Gastrocnemius medialis (tissue), 4 donors: ENCODE measurements at regions not wholly inside any gene's neighbourhood (a gene's known extent, or its start where the extent isn't known, plus 50 kb on each side); places are given as distances from the start of the nearest gene placed in this dataset.

Source experiments
- ATAC-seq, 2 donors: fragments of 150-250 bp; one replicate each; pipeline ENCODE4 v1.9.1; 2016
- DNase-seq, 2 donors: peaks; one replicate each; pipeline ENCODE4 v3.0.0-alpha.2; 2019
- H3K27ac ChIP-seq, 4 donors: fragments of 200-600 bp; sonication (generic); 1 replicate in 1 of 4; 2 replicates in 3 of 4; pipeline ENCODE4 v1.5.1; 2016 to 2018; ENCODE audit warnings: mild to moderate bottlenecking in 2 of 4, moderate library complexity in 1 of 4
- H3K27me3 ChIP-seq, 3 donors: fragments of 200-600 bp; sonication (generic) in 2 of 3; 1 replicate in 1 of 3; 2 replicates in 2 of 3; pipeline versions ENCODE4 v1.5.1 to v1.6.0; 2016 to 2019; ENCODE audit warnings: mild to moderate bottlenecking in 1 of 3, moderate library complexity in 1 of 3
- H3K36me3 ChIP-seq, 2 donors: fragments of 200-600 bp; sonication (generic) in 1 of 2; one replicate each; pipeline ENCODE4 v1.5.1; 2017 to 2018
- H3K4me1 ChIP-seq, 2 donors: fragments of 200-600 bp; sonication (generic) in 1 of 2; one replicate each; pipeline ENCODE4 v1.5.1; 2016 to 2017; ENCODE audit warnings: mild to moderate bottlenecking in 2 of 2
- H3K4me3 ChIP-seq, 4 donors: fragments of 200-600 bp; sonication (generic) in 3 of 4; 1 replicate in 1 of 4; 2 replicates in 3 of 4; pipeline ENCODE4 v1.5.1; 2016 to 2019; ENCODE audit warnings: mild to moderate bottlenecking in 2 of 4
- H3K9me3 ChIP-seq, 3 donors: fragments of 200-600 bp; sonication (generic) in 2 of 3; 1 replicate in 1 of 3; 2 replicates in 2 of 3; pipeline ENCODE4 v1.5.1; 2016 to 2019
- POLR2A ChIP-seq, 2 donors: fragments of 450-650 bp; IDR thresholded peaks; one replicate each; pipeline ENCODE4 v1.6.1; 2017; ENCODE audit warnings: antibody characterized with exemption in 2 of 2, mild to moderate bottlenecking in 2 of 2, moderate library complexity in 2 of 2
- in situ Hi-C, 4 donors: fragments of 200-750 bp; cut with MboI; loops; one replicate each; pipeline versions ENCODE4 v1.15.0 to v1.8.0; 2017; ENCODE audit warnings: low sequenced_read_pairs in 4 of 4
- intact Hi-C: fragments of 100-400 bp; cut with DNase I; formaldehyde crosslinking; loops from one replicate; pipeline ENCODE4 v1.15.1; 2023; ENCODE audit warnings: low total_unique reads
- TF ChIP-seq, protein P1 (sequence below), 5 experiments: fragments of 450-650 bp in 3 of 5; fragments of 200-600 bp in 2 of 5; sonication (generic) in 2 of 5; IDR thresholded peaks in 4 of 5; conservative IDR thresholded peaks in 1 of 5; 1 replicate in 4 of 5; 2 replicates in 1 of 5; pipeline ENCODE4 v1.5.1; 2016 to 2019; ENCODE audit warnings: antibody characterized with exemption in 5 of 5, mild to moderate bottlenecking in 3 of 5, moderate library complexity in 3 of 5

DNA sequence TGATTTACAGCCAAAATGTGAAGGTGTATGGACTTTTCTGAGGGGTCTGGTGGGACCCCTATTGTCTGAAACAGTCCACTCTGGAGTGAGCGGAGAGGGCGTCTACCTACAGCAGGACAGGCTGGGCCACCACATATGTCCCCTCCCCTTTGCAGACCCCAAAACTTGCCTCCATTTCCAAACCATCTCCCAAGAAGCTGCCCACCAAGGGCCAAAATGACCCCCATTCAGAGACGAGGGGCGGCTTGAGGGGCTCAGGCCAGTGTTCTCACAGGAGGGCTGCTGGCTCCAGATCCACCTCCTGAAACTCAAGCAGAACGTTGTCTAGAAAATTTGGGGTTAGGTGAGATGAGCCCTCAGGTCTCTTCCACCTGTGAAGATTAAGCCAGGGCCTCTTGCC lies 161.1 kb upstream of the SALL3 start:
- no peak for TF ChIP-seq POLR2A (IDR thresholded peaks at IDR 0.05)
- TF ChIP-seq, protein P1, sequence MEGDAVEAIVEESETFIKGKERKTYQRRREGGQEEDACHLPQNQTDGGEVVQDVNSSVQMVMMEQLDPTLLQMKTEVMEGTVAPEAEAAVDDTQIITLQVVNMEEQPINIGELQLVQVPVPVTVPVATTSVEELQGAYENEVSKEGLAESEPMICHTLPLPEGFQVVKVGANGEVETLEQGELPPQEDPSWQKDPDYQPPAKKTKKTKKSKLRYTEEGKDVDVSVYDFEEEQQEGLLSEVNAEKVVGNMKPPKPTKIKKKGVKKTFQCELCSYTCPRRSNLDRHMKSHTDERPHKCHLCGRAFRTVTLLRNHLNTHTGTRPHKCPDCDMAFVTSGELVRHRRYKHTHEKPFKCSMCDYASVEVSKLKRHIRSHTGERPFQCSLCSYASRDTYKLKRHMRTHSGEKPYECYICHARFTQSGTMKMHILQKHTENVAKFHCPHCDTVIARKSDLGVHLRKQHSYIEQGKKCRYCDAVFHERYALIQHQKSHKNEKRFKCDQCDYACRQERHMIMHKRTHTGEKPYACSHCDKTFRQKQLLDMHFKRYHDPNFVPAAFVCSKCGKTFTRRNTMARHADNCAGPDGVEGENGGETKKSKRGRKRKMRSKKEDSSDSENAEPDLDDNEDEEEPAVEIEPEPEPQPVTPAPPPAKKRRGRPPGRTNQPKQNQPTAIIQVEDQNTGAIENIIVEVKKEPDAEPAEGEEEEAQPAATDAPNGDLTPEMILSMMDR (IDR thresholded peaks at IDR 0.05 in 4 of 5, conservative IDR thresholded peaks at IDR 0.05 in 1 of 5) = no peak
- Histone ChIP-seq H3K36me3 (no peaks in the 10 kb centered on the region), H3K27ac (no peak overlapping the region), H3K9me3 (no peaks in the 10 kb centered on the region), H3K27me3 (peaks cover 5 to 18% (median 13%) of the 10 kb centered on the region in 3 donors), H3K4me1 (no peaks in the 10 kb centered on the region), H3K4me3 (no peak overlapping the region)
- no peak for ATAC-seq
- intact Hi-C loops (no loop called here), in situ Hi-C loops (no loop called here)
- no peak for DNase-seq

DNA sequence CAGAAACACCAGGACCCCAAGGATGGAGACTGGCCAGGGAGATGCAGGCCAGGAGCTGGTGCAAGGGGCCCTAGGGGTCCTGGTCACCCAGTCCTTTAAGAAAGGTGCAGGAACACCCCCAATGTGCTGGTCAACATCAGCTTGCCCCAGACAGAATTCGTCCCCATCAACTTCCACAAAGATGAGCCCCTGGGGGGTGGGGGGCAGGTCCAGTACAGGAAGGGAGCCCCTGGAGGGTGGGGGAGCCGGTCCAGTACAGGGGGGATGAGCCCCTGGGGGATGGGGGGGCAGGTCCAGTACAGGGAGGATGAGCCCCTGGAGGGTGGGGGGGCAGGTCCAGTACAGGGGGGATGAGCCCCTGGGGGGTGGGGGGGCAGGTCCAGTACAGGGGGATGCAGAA lies 160.7 kb upstream of the SALL3 start:
- intact Hi-C loops (no loop called here), in situ Hi-C loops (no loop called here)
- Histone ChIP-seq H3K4me3 (no peak overlapping the region), H3K36me3 (no peaks in the 10 kb centered on the region), H3K27ac (no peak overlapping the region), H3K9me3 (no peaks in the 10 kb centered on the region), H3K27me3 (peaks cover under 1 to 13% (median 8%) of the 10 kb centered on the region in 3 donors), H3K4me1 (no peaks in the 10 kb centered on the region)
- DNase-seq (no peak), ATAC-seq (no peak)
- TF ChIP-seq, protein P1 (IDR thresholded peaks at IDR 0.05 in 4 of 5, conservative IDR thresholded peaks at IDR 0.05 in 1 of 5) = no peak
- TF ChIP-seq POLR2A (IDR thresholded peaks at IDR 0.05) = no peak

DNA sequence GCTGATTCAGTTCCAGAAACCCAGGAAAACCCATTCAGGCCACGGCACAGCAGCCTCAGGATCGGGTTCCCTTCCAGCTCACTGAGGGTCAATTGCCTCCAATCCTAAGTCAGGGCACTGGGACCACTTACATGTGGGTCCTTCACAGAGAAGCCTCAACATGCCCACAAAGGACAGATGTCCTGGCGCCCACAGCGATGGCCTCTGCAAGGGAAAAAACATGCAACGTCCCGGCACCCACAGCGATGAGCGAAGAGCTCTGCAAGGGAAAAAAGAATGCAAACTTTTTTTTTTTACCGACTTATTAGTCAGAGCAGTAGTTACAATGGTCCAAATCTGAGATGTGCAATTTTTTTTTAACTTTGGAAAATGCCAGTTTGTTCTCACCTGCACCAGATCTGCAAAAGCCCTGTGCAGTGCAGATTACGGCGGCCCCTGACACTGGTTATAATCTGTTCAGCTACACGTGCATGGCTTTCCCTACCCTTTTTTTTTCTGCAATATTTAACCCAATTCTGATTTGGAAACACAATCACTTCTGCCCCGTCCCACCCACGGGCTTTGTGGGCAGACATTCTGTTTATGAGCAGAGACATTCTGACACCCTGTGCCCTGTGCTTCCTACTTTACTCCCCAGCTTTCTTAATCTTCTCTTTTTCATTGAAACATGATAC lies 159.3 kb upstream of the SALL3 start:
- H3K27ac ChIP-seq = no peak overlapping the region
- intact Hi-C loops (no loop called here), in situ Hi-C loops (no loop called here)
- H3K4me1 ChIP-seq = no peaks in the 10 kb centered on the region
- TF ChIP-seq POLR2A (IDR thresholded peaks at IDR 0.05) = no peak
- TF ChIP-seq, protein P1 (IDR thresholded peaks at IDR 0.05 in 4 of 5, conservative IDR thresholded peaks at IDR 0.05 in 1 of 5) = no peak
- no peak overlapping the region for H3K4me3 ChIP-seq
- no peaks in the 10 kb centered on the region for H3K36me3 ChIP-seq
- H3K9me3 ChIP-seq = no peaks in the 10 kb centered on the region
- peaks cover 0 to 8% (median 0%) of the 10 kb centered on the region in 3 donors for H3K27me3 ChIP-seq
- DNase-seq (no peak), ATAC-seq (no peak)

DNA sequence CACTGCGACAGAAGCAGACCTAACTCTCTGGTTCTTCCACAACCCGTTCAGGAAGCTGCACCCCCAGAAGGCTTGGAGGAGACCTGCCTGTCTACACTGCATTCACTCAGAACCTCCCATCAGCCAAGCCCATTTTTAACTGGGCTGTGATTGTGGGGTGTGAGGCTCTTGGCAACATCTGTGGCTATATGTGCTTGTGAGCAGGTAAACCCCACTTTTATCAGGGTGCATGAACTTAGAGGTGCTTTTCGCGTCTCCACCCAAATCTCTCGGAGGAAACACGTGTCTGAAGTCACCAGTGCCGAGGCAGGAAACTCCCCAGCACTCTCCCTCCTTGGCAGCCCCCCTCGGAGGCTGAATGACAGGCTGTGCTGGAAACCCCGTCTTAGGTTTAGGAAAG lies 158.2 kb upstream of the SALL3 start:
- Histone ChIP-seq H3K27me3 (peaks cover 0 to 5% (median 0%) of the 10 kb centered on the region in 3 donors), H3K4me3 (no peak overlapping the region), H3K4me1 (no peaks in the 10 kb centered on the region), H3K9me3 (no peaks in the 10 kb centered on the region), H3K27ac (no peak overlapping the region), H3K36me3 (no peaks in the 10 kb centered on the region)
- DNase-seq (no peak), ATAC-seq (no peak)
- TF ChIP-seq, protein P1 (IDR thresholded peaks at IDR 0.05 in 4 of 5, conservative IDR thresholded peaks at IDR 0.05 in 1 of 5) = no peak
- in situ Hi-C loops = no loop called here
- intact Hi-C loops = no loop called here
